ENCODE measurements at regions not wholly inside any gene's neighbourhood (a gene's known extent, or its start where the extent isn't known, plus 50 kb on each side); places are given as distances from the start of the nearest gene placed in this dataset.

DNA sequence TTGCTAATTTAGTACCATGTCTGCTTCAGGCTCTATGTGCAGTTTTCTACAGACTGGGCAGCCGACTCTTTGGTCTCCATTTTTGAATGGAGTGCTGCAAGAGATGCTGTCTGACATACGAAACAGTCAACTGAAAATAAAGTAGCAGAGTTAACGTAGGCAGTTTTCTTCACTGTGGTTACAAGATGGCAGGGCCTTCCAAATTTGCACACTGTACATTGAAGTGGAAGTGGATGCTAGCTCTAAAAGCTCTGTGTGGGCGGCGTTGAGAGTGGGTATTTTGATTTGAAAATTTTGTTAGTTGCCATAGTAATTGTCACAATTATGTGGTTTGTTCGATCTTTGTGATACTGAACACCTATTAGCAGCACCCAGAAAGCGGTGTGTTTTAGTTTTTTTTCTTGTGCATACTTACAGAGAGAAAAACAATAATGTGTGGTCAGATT is 154.9 kb upstream of the ATP2B1 start:
- no peak for DNase-seq (ENCODE audit: low read depth, low spot score)
- in situ Hi-C loops (cut with HindIII; ENCODE audit: low pct_unique_long_range_greater_than_20kb, low sequenced_read_pairs): no loop called here

DNA sequence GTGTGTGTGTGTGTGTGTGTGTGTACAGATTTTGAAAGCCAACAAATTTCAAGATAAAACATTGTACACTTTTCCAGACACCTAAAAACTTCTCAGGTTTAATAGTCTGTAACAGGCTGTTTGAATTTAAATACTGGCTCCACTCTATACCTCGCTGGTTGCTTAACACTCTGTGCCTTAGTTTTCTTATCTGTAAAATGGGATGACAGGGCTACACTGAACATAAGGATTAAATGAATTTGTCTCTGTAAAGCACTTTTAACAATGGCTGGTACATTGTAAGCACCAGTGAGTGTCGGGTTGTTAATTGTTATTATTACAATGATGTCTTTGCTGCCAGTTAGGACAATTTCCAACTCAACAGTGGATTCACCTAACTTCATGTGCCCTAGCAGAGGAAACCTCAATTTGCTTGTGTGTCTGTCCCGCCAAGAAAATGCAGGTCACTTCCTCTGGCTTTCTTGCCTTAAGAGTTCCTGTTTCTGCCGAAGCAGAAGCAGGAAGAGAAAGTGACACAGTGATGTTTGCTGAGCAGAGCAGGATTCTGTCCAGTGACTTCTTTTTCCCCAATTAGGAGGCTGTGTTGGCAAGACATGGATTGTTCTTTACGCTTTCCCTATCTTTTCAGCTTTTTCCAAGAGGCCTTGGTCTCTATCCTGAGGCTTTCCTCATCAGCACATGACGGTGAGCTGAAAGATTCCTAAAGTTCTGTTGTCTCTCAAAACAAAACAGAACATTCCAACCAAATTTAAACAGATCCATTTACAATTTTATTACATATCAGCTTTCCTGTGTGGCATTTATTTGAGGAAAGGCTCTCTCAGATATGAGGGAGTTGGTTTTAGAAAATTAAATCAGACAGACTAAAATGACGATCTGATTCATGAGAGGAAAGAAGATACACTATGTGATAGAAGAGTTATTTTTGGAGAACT is 154.1 kb upstream of the ATP2B1 start:
- in situ Hi-C loops (cut with HindIII; ENCODE audit: low pct_unique_long_range_greater_than_20kb, low sequenced_read_pairs): no loop called here

GRCh38 chr12:89861086-89861485 is 152.4 kb upstream of the ATP2B1 start:
- in situ Hi-C loops (cut with HindIII; ENCODE audit: low pct_unique_long_range_greater_than_20kb, low sequenced_read_pairs): no loop called here
- DNase-seq (ENCODE audit: low read depth, low spot score): no peak

More for the DNA sequence above, 154.1 kb upstream of the ATP2B1 start:
- DNase-seq (ENCODE audit: low read depth, low spot score): no peak

- in situ Hi-C loops (cut with HindIII; ENCODE audit: low pct_unique_long_range_greater_than_20kb, low sequenced_read_pairs): no loop called here
- no peak for DNase-seq (ENCODE audit: low read depth, low spot score)
Measured at GRCh38 chr12:89859508-89860220, 151.0 kb upstream of the ATP2B1 start.

DNA sequence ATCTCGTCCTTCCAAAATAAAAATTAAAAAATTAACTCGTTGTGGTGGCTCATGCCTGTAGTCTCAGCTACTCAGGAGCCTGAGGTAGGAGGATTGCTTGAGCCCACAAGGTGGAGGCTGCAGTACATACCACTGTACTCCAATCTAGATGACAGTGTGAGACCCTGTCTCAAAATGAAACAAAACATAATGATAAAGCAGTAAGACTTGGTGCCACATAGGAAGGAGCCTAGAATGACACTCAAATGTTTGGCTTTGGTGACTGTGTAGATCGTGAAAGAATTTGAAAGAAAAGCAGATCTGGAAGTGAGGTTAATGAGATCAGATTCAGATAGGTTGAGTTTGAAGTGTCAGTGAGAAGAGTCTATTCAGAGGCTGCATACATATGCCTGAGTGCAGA is 150.1 kb upstream of the ATP2B1 start:
- in situ Hi-C loops (cut with HindIII; ENCODE audit: low pct_unique_long_range_greater_than_20kb, low sequenced_read_pairs): no loop called here
- no peak for DNase-seq (ENCODE audit: low read depth, low spot score)

GRCh38 chr12:89857652-89858274 is 149.1 kb upstream of the ATP2B1 start:
- in situ Hi-C loops (cut with HindIII; ENCODE audit: low pct_unique_long_range_greater_than_20kb, low sequenced_read_pairs): no loop called here
- no peak for DNase-seq (ENCODE audit: low read depth, low spot score)

DNA sequence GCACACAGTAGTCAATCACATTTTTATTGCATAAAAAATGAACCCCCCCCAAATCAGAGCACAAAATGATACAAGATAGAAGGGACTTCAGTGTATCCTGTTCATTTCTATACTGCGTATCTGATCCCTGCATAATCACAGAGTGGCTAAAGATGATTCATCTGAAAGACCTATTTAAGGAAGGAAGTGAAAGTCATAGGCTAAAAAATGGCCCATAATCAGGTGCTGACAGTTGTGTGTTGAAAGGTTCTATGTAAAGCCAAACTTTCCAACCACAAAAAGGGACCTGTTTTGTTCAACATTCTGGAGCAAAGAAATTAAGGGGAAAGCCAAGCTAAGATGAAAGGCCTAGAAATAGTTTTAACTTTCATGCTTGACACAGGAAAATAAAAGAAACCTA is 147.8 kb upstream of the ATP2B1 start:
- DNase-seq (ENCODE audit: low read depth, low spot score): no peak
- in situ Hi-C loops (cut with HindIII; ENCODE audit: low pct_unique_long_range_greater_than_20kb, low sequenced_read_pairs): no loop called here

DNA sequence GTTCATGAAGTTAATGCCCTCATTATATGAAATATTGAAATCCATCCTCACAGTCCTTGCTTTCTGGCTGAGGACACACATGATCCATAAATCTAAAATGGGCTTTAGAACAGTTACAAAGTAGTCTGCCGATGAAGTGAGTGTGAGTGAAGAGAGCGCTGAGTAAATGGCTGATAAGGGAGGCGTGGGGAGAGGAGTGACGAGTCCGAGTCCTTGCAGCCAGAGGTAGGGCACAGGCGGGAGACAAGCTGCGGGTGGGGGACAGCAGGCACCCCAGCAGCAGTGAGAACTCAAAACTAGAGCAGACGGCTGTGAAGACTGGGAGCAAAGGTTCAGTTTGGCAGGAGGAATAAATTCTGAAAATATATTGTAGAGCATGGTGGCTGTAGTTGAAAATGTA is 140.1 kb upstream of the ATP2B1 start:
- no peak for DNase-seq (ENCODE audit: low read depth, low spot score)
- in situ Hi-C loops (cut with HindIII; ENCODE audit: low pct_unique_long_range_greater_than_20kb, low sequenced_read_pairs): no loop called here

- in situ Hi-C loops (cut with HindIII; ENCODE audit: low pct_unique_long_range_greater_than_20kb, low sequenced_read_pairs): no loop called here
- DNase-seq (ENCODE audit: low read depth, low spot score): no peak
Measured at GRCh38 chr12:89846473-89847055, 137.9 kb upstream of the ATP2B1 start.

GRCh38 chr12:89845767-89846166 is 137.1 kb upstream of the ATP2B1 start:
- in situ Hi-C loops (cut with HindIII; ENCODE audit: low pct_unique_long_range_greater_than_20kb, low sequenced_read_pairs): no loop called here
- DNase-seq (ENCODE audit: low read depth, low spot score): no peak

DNA sequence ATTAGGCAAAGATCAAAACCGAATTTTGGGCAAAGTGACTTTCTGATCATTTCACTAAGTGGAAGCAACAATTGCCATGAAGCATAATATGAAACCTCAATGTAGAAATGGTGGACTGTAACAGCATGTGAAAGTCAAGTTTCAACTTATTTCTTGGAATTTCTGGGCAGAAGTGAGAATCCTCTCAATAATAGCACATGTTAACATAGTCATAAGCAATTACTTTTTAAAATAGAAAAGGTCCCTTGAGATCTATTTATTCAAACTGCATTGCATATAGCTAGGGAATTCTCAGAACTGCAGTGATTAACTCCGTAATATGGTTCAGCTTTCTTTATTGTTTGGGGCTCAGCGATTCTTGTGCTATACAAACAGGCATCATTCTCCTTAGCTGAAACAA is 136.7 kb upstream of the ATP2B1 start:
- no peak for DNase-seq (ENCODE audit: low read depth, low spot score)

GRCh38 chr12:89844539-89844938 is 135.9 kb upstream of the ATP2B1 start:
- in situ Hi-C loops (cut with HindIII; ENCODE audit: low pct_unique_long_range_greater_than_20kb, low sequenced_read_pairs): no loop called here
- no peak for DNase-seq (ENCODE audit: low read depth, low spot score)

More for the DNA sequence above, 136.7 kb upstream of the ATP2B1 start:
- in situ Hi-C loops (cut with HindIII; ENCODE audit: low pct_unique_long_range_greater_than_20kb, low sequenced_read_pairs): no loop called here

GRCh38 chr12:89840162-89840922 is 131.7 kb upstream of the ATP2B1 start:
- in situ Hi-C loops (cut with HindIII; ENCODE audit: low pct_unique_long_range_greater_than_20kb, low sequenced_read_pairs): no loop called here
- DNase-seq (ENCODE audit: low read depth, low spot score): no peak

- in situ Hi-C loops (cut with HindIII; ENCODE audit: low pct_unique_long_range_greater_than_20kb, low sequenced_read_pairs): no loop called here
- no peak for DNase-seq (ENCODE audit: low read depth, low spot score)
Measured at GRCh38 chr12:89839444-89839843, 130.8 kb upstream of the ATP2B1 start.

- DNase-seq (ENCODE audit: low read depth, low spot score): no peak
- in situ Hi-C loops (cut with HindIII; ENCODE audit: low pct_unique_long_range_greater_than_20kb, low sequenced_read_pairs): no loop called here
Measured at GRCh38 chr12:89838833-89839232, 130.2 kb upstream of the ATP2B1 start.

DNA sequence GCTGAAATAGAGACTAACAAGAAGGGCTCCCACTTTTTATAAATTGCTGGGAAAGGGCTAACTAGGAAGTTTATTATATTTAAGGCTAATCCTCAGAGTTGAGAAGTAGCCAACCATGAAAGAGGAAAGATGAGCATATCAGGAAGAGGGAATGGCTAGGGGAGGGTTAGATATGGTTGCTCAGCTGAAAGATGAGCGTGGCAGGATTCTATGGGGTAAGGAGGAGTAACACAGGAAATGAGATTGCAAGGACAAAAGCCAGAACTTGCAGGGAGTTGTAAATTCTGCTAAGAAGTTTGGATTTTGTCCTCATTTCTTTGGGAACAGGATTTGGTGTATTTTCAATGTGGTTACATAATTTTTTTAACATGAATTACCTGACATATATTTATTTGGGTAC is 127.4 kb upstream of the ATP2B1 start:
- in situ Hi-C loops (cut with HindIII; ENCODE audit: low pct_unique_long_range_greater_than_20kb, low sequenced_read_pairs): no loop called here
- no peak for DNase-seq (ENCODE audit: low read depth, low spot score)

DNA sequence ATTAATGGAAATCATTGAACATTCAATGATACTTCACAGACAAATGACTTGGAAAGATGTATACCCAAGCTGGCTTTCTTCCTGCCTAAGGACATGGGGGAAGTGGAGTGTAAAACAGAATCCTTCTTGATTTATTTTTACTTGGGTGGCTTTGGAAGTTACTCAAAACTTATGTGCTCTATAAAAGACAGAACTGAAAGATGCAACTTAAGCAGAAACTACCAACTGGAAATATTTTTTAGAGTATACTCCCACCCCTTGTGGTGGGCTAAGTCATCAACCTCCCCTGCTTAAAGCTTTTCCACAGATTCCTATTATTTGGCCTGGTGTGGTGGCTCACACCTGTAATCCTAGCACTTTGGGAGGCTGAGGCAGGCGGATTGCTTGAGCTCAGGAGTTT is 126.0 kb upstream of the ATP2B1 start:
- in situ Hi-C loops (cut with HindIII; ENCODE audit: low pct_unique_long_range_greater_than_20kb, low sequenced_read_pairs): no loop called here
- no peak for DNase-seq (ENCODE audit: low read depth, low spot score)
